OCI-LY7 (cell line): ENCODE measurements at regions not wholly inside any gene's neighbourhood (a gene's known extent, or its start where the extent isn't known, plus 50 kb on each side); places are given as distances from the start of the nearest gene placed in this dataset.

Experiments
- BruUV-seq: library from RNA; stranded (reverse); fragments of 400-500 nt; replicated peaks from 2 replicates; lab custom pipeline; 2021; lab: Mats Ljungman, UMichigan
- CTCF ChIA-PET: fragments of 300-600 bp; sonication (Branson Sonifier 250); formaldehyde crosslinking; loops from one replicate; lab custom pipeline; 2022; ENCODE audit warnings: antibody characterized with exemption; ENCODE audit not compliant: unreplicated experiment; lab: Charles Lee
- POLR2A ChIA-PET: fragments of 300-600 bp; sonication (Branson Sonifier 250); formaldehyde crosslinking; loops from one replicate; lab custom pipeline; 2022; ENCODE audit warnings: antibody characterized with exemption; lab: Charles Lee
- DNase-seq: peaks from one replicate; pipeline ENCODE4 v3.0.0-alpha.2; 2015; ENCODE audit warnings: low spot score
- H2AFZ ChIP-seq: fragments of 200-600 bp; sonication (generic), shearing (Covaris generic); 2 replicates; pipeline ENCODE4 v1.6.1; 2014; ENCODE audit warnings: mild to moderate bottlenecking, antibody characterized with exemption, low read length, moderate library complexity
- H3K27ac ChIP-seq: fragments of 200-600 bp; sonication (generic); 2 replicates; pipeline ENCODE4 v1.5.1; 2014; ENCODE audit warnings: mixed run types, low read depth, mild to moderate bottlenecking, moderate library complexity, low read length, inconsistent platforms; ENCODE audit not compliant: poor library complexity, severe bottlenecking
- H3K36me3 ChIP-seq: fragments of 200-600 bp; sonication (generic); 2 replicates; pipeline ENCODE4 v1.6.1; 2014; ENCODE audit warnings: mild to moderate bottlenecking, antibody characterized with exemption, low read length, moderate library complexity, mixed read lengths; ENCODE audit not compliant: insufficient read depth
- H3K4me1 ChIP-seq: fragments of 200-600 bp; sonication (generic); 2 replicates; pipeline ENCODE4 v1.5.1; 2014; ENCODE audit warnings: mild to moderate bottlenecking, low read length; ENCODE audit not compliant: insufficient read depth, poor library complexity, severe bottlenecking
- H3K4me2 ChIP-seq: fragments of 200-600 bp; sonication (generic); 2 replicates; pipeline ENCODE4 v1.6.1; 2014; ENCODE audit warnings: mild to moderate bottlenecking, low read length
- H3K4me3 ChIP-seq: fragments of 200-600 bp; sonication (generic); 2 replicates; pipeline ENCODE4 v1.5.1; 2014; ENCODE audit warnings: mild to moderate bottlenecking, low read depth, low read length; ENCODE audit not compliant: poor library complexity, severe bottlenecking
- H3K79me2 ChIP-seq: fragments of 200-600 bp; sonication (generic); 2 replicates; pipeline ENCODE4 v1.6.1; 2016; ENCODE audit warnings: low read depth, mild to moderate bottlenecking, low read length, moderate library complexity, mixed read lengths; ENCODE audit not compliant: insufficient read depth
- H3K9me2 ChIP-seq: fragments of 200-600 bp; sonication (generic); 2 replicates; pipeline ENCODE4 v1.6.1; 2016; ENCODE audit warnings: mild to moderate bottlenecking, low read length, mixed read lengths; ENCODE audit not compliant: insufficient read depth
- H3K9me3 ChIP-seq: fragments of 200-600 bp; sonication (generic); 2 replicates; pipeline ENCODE4 v1.6.1; 2014; ENCODE audit warnings: mild to moderate bottlenecking, mixed run types, low read length, mixed read lengths
- H4K20me1 ChIP-seq: fragments of 200-600 bp; sonication (generic); 2 replicates; pipeline ENCODE4 v1.6.1; 2014; ENCODE audit warnings: mild to moderate bottlenecking, antibody characterized with exemption, low read length, moderate library complexity, mixed read lengths; ENCODE audit not compliant: insufficient read depth
- CTCF ChIP-seq: fragments of 200-600 bp; sonication (generic); conservative IDR thresholded peaks from 2 replicates; pipeline ENCODE4 v1.5.1; 2014; ENCODE audit warnings: mild to moderate bottlenecking, antibody characterized with exemption, low read length, moderate library complexity, mixed read lengths
- EZH2phosphoT487 ChIP-seq: fragments of 200-600 bp; sonication (generic); IDR thresholded peaks from 2 replicates; pipeline ENCODE4 v1.6.1; 2018; ENCODE audit warnings: low read depth, borderline replicate concordance, mild to moderate bottlenecking, mixed run types, antibody characterized with exemption, low read length, moderate library complexity, mixed read lengths
- intact Hi-C: fragments of 100-400 bp; cut with micrococcal nuclease; formaldehyde crosslinking; loops from one replicate; pipeline ENCODE4 v1.10.0; 2022; ENCODE audit not compliant: unreplicated experiment

GRCh38 chr21:31781737-31782136 is 49.8 kb upstream of the SCAF4 start:
- Histone ChIP-seq H3K36me3 (no peaks in the 10 kb centered on the region), H3K4me3 (no peak overlapping the region), H3K4me2 (no peak overlapping the region), H3K9me2 (no peaks in the 10 kb centered on the region), H3K79me2 (no peaks in the 10 kb centered on the region), H3K4me1 (peaks cover 5% of the 10 kb centered on the region), H3K27ac (no peak overlapping the region), H3K9me3 (no peaks in the 10 kb centered on the region), H2AFZ (no peak overlapping the region), H4K20me1 (no peaks in the 10 kb centered on the region)
- intact Hi-C loops, result loop anchor here (1.0 to 10.0 kb wide), 3 partner anchors 319 to 823 kb away; no protein-coding TSS in a partner anchor
- TF ChIP-seq EZH2phosphoT487, result no peak
- TF ChIP-seq CTCF, result no peak
- POLR2A ChIA-PET, result interaction anchor here (0.6 to 1.7 kb wide), 3 partner anchors 9 to 488 kb away, joined by 3 to 8 read pairs (median 6); no protein-coding TSS in a partner anchor
- CTCF ChIA-PET, result interaction anchor here (0.8 to 1.5 kb wide), 3 partner anchors 9 to 481 kb away, joined by 3 to 4 read pairs (median 3); no protein-coding TSS in a partner anchor
- DNase-seq, result no peak
- no TSS peak for BruUV-seq
